ENCODE measurements at regions not wholly inside any gene's neighbourhood (a gene's known extent, or its start where the extent isn't known, plus 50 kb on each side); places are given as distances from the start of the nearest gene placed in this dataset.

GRCh38 chr3:153830552-153830951 is 290.6 kb upstream of the ARHGEF26 start:
- 39% methylated on average over 1 of the region's 1 CpG for WGBS (ENCODE audit: missing lambda C conversion rate)
- FAIRE-seq, result no peak
- H3K27ac ChIP-seq, result no peak overlapping the region
- POLR2A ChIA-PET, result no interaction called here
- H3K9me3 ChIP-seq, result no peaks in the 10 kb centered on the region
- CTCF ChIA-PET, result no interaction called here
- ATAC-seq, result no peak
- no peak for DNase-seq (ENCODE audit: low read depth in 1 of 2, low spot score in 1 of 2)
- H3K4me3 ChIP-seq, result no peak overlapping the region
- no peak overlapping the region for H3K4me2 ChIP-seq
- no peaks in the 10 kb centered on the region for H3K4me1 ChIP-seq
- TF ChIP-seq POLR2A (IDR thresholded peaks at IDR 0.05; ENCODE audit: low read length), result no peak
- no peak for TF ChIP-seq NPAS2 (CRISPR knock-in tag; IDR thresholded peaks at IDR 0.05; ENCODE audit: borderline replicate concordance)

DNA sequence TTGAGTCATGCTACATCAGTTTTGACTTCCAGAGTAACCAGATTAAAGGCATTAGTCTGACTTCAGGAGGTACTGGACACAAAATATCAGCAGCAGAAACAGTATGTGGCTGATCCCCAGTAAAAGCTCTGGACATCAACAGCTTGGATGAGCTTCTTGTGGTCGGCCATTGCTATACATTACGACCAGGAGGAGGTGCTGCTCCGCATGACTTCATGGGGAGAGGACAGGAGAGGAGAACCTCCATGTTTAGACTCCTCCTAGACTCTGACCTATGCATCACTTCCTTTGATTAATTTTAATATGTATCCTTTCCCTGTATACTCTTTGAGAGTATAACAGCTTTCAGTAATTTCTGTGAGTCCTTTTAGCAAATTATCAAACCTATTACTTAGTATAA is 285.6 kb upstream of the ARHGEF26 start:
- Histone ChIP-seq H3K4me1 (no peaks in the 10 kb centered on the region), H3K27ac (no peak overlapping the region), H3K9me3 (no peaks in the 10 kb centered on the region), H3K4me2 (no peak overlapping the region), H3K4me3 (no peak overlapping the region)
- ATAC-seq (peak in 1 of 2 experiments; percentile 51; a peak in 2 of 6 replicates), FAIRE-seq (no peak), DNase-seq (ENCODE audit: low read depth in 1 of 2, low spot score in 1 of 2) (peak in 1 of 2 experiments; percentile 11)
- POLR2A ChIA-PET, result no interaction called here
- 22% methylated on average over 3 of the region's 3 CpGs for WGBS (ENCODE audit: missing lambda C conversion rate)
- TF ChIP-seq ZC3H11A (IDR thresholded peaks at IDR 0.05) (no peak), RCOR1 (IDR thresholded peaks at IDR 0.05; ENCODE audit: low read depth, low read length) (no peak), NR3C1 (IDR thresholded peaks at IDR 0.05) (no peak), ESRRA (IDR thresholded peaks at IDR 0.05; ENCODE audit: borderline replicate concordance, low read length) (no peak), TP53 (CRISPR knock-in tag; IDR thresholded peaks at IDR 0.05) (no peak), BHLHE40 (IDR thresholded peaks at IDR 0.05; ENCODE audit: low read depth, low read length) (no peak), FOSB (CRISPR knock-in tag; IDR thresholded peaks at IDR 0.05) (no peak), ZSCAN20 (CRISPR knock-in tag; IDR thresholded peaks at IDR 0.05) (no peak)
- CTCF ChIA-PET, result no interaction called here

DNA sequence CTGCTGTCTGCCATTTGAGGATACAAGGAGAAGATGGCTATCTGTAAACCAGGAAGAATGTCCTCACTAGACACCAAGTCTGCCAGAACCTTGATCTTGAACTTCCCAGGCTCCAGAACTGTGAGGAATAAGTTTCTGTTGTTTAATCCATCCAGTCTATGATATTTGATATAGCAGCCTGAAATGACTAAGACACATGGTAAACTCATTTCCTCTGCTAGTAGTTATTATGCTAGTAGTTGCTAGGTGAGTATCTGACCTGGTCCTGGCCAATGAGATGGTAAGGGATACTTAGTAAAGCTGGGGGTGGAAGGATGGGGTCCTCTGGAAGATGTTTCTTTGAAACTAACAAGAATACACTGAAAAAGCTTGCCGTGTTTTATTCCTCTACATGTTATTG is 280.7 kb upstream of the ARHGEF26 start:
- Histone ChIP-seq H3K9me3 (no peaks in the 10 kb centered on the region), H3K4me1 (no peaks in the 10 kb centered on the region), H3K4me2 (no peak overlapping the region), H3K27ac (no peak overlapping the region), H3K4me3 (no peak overlapping the region)
- ChIA-PET POLR2A (no interaction called here), CTCF (no interaction called here)
- DNase-seq (ENCODE audit: low read depth in 1 of 2, low spot score in 1 of 2), result no peak
- ATAC-seq, result no peak
- 48% methylated on average over 1 of the region's 1 CpG for WGBS (ENCODE audit: missing lambda C conversion rate)
- TF ChIP-seq CBX2 (IDR thresholded peaks at IDR 0.05; ENCODE audit: borderline replicate concordance, low read depth) (no peak), CEBPB (IDR thresholded peaks at IDR 0.05) (no peak), HDAC2 (IDR thresholded peaks at IDR 0.05) (no peak), MAZ (IDR thresholded peaks at IDR 0.05; ENCODE audit: borderline replicate concordance, low read depth, low read length) (no peak), HEYL (CRISPR knock-in tag; IDR thresholded peaks at IDR 0.05) (no peak), ZSCAN20 (CRISPR knock-in tag; IDR thresholded peaks at IDR 0.05) (no peak), SREBF2 (IDR thresholded peaks at IDR 0.05) (no peak), KDM1A (IDR thresholded peaks at IDR 0.05; ENCODE audit: low read depth) (no peak), ELK1 (IDR thresholded peaks at IDR 0.05; ENCODE audit: low read depth, low read length) (no peak), POLR2A (IDR thresholded peaks at IDR 0.05; ENCODE audit: low read length) (no peak), KDM5A (IDR thresholded peaks at IDR 0.05) (no peak)
- TF ChIP-seq, protein P1, sequence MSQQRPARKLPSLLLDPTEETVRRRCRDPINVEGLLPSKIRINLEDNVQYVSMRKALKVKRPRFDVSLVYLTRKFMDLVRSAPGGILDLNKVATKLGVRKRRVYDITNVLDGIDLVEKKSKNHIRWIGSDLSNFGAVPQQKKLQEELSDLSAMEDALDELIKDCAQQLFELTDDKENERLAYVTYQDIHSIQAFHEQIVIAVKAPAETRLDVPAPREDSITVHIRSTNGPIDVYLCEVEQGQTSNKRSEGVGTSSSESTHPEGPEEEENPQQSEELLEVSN (IDR thresholded peaks at IDR 0.05; ENCODE audit: borderline replicate concordance, low read depth), result no peak
- no peak for FAIRE-seq

GRCh38 chr3:153843994-153844393 is 277.2 kb upstream of the ARHGEF26 start:
- Histone ChIP-seq H3K4me1 (no peaks in the 10 kb centered on the region), H3K4me3 (no peak overlapping the region), H3K9me3 (no peaks in the 10 kb centered on the region), H3K27ac (no peak overlapping the region), H3K4me2 (no peak overlapping the region)
- CTCF ChIA-PET, result no interaction called here
- TF ChIP-seq, protein P2, sequence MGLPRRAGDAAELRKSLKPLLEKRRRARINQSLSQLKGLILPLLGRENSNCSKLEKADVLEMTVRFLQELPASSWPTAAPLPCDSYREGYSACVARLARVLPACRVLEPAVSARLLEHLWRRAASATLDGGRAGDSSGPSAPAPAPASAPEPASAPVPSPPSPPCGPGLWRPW (IDR thresholded peaks at IDR 0.05), result no peak
- TF ChIP-seq ZFP36 (IDR thresholded peaks at IDR 0.05; ENCODE audit: borderline replicate concordance, partially characterized antibody) (no peak), CTCF (IDR thresholded peaks at IDR 0.05) (no peak)
- TF ChIP-seq, protein P3, sequence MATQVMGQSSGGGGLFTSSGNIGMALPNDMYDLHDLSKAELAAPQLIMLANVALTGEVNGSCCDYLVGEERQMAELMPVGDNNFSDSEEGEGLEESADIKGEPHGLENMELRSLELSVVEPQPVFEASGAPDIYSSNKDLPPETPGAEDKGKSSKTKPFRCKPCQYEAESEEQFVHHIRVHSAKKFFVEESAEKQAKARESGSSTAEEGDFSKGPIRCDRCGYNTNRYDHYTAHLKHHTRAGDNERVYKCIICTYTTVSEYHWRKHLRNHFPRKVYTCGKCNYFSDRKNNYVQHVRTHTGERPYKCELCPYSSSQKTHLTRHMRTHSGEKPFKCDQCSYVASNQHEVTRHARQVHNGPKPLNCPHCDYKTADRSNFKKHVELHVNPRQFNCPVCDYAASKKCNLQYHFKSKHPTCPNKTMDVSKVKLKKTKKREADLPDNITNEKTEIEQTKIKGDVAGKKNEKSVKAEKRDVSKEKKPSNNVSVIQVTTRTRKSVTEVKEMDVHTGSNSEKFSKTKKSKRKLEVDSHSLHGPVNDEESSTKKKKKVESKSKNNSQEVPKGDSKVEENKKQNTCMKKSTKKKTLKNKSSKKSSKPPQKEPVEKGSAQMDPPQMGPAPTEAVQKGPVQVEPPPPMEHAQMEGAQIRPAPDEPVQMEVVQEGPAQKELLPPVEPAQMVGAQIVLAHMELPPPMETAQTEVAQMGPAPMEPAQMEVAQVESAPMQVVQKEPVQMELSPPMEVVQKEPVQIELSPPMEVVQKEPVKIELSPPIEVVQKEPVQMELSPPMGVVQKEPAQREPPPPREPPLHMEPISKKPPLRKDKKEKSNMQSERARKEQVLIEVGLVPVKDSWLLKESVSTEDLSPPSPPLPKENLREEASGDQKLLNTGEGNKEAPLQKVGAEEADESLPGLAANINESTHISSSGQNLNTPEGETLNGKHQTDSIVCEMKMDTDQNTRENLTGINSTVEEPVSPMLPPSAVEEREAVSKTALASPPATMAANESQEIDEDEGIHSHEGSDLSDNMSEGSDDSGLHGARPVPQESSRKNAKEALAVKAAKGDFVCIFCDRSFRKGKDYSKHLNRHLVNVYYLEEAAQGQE (IDR thresholded peaks at IDR 0.05), result no peak
- DNase-seq (ENCODE audit: low read depth in 1 of 2, low spot score in 1 of 2) (no peak), FAIRE-seq (no peak), ATAC-seq (no peak)
- POLR2A ChIA-PET, result no interaction called here

All from A549 (cell line).